Smooth muscle cell (in vitro differentiated cells): ENCODE measurements at regions not wholly inside any gene's neighbourhood (a gene's known extent, or its start where the extent isn't known, plus 50 kb on each side); places are given as distances from the start of the nearest gene placed in this dataset.

ENCODE experiments used
- DNase-seq: peaks from one replicate; lab custom pipeline; 2025; ENCODE audit not compliant: unreplicated experiment; lab: John Stamatoyannopoulos, UW
- H2AFZ ChIP-seq: fragments of 200-600 bp; sonication (generic); 2 replicates; pipeline ENCODE4 v1.6.0; 2016; ENCODE audit warnings: antibody characterized with exemption, low read depth, mild to moderate bottlenecking
- H3F3A ChIP-seq: fragments of 200-600 bp; sonication (generic); 2 replicates; pipeline ENCODE4 v1.6.0; 2017; ENCODE audit warnings: antibody characterized with exemption, low read depth
- H3K27ac ChIP-seq: fragments of 200-600 bp; sonication (generic); 2 replicates; pipeline ENCODE4 v1.5.1; 2016; ENCODE audit warnings: low read depth, mild to moderate bottlenecking
- H3K27me3 ChIP-seq: fragments of 200-600 bp; sonication (generic); 2 replicates; pipeline ENCODE4 v1.6.1; 2016; ENCODE audit warnings: low read depth, mild to moderate bottlenecking
- H3K36me3 ChIP-seq: fragments of 200-600 bp; sonication (generic); 2 replicates; pipeline ENCODE4 v1.5.1; 2016; ENCODE audit warnings: low read depth
- H3K4me1 ChIP-seq: fragments of 200-600 bp; sonication (generic); 2 replicates; pipeline ENCODE4 v1.5.1; 2016; ENCODE audit warnings: low read depth
- H3K4me2 ChIP-seq: fragments of 200-600 bp; sonication (generic); 2 replicates; pipeline ENCODE4 v1.6.0; 2016; ENCODE audit warnings: mild to moderate bottlenecking
- H3K4me3 ChIP-seq: fragments of 200-600 bp; sonication (generic); 2 replicates; pipeline ENCODE4 v1.5.1; 2016; ENCODE audit warnings: mild to moderate bottlenecking
- H3K79me2 ChIP-seq: fragments of 200-600 bp; sonication (generic); 2 replicates; pipeline ENCODE4 v1.6.0; 2016; ENCODE audit warnings: low read depth, mild to moderate bottlenecking
- H3K9ac ChIP-seq: fragments of 200-600 bp; sonication (generic); 2 replicates; pipeline ENCODE4 v1.6.0; 2016; ENCODE audit warnings: low read depth
- H3K9me3 ChIP-seq: fragments of 200-600 bp; sonication (generic); replicated peaks from 2 replicates; pipeline ENCODE4 v1.5.1; 2016; ENCODE audit warnings: low read depth
- H4K20me1 ChIP-seq: fragments of 200-600 bp; sonication (generic); 2 replicates; pipeline ENCODE4 v1.6.0; 2016; ENCODE audit warnings: low read depth
- WGBS: methylation state at CpG from one replicate; pipeline ENCODE4 v1.1.7; 2016; ENCODE audit warnings: low lambda C conversion rate; 5-methylcytosine and 5-hydroxymethylcytosine counted together
- TF ChIP-seq, protein P1 (sequence below): fragments of 200-600 bp; sonication (generic); IDR thresholded peaks from 2 replicates; pipeline ENCODE4 v1.5.1; 2017; ENCODE audit warnings: borderline replicate concordance, mild to moderate bottlenecking, antibody characterized with exemption; ENCODE audit not compliant: insufficient read depth, poor library complexity, severe bottlenecking

DNA sequence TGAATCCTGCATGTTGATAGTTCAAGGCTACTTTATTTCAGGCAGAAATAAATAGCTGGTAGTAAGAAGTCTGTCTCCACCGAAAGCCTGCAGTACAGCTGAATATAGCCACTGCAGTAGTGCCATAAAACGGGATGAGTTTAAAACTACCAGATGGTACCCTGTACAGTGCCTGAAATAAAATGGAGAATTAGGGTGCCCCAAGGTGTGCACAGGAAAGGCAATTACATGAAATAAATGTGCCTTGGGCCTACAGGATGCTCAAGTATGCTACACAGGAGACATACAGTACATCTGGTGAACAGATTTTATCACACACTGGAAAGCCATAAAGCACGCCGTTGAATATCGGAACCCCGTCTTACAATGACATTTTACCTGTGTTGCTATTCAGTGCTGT, 447.7 kb upstream of the HNRNPA3 start:
- H3K9me3 ChIP-seq, result no peaks in the 10 kb centered on the region
- no peak for DNase-seq
- no peak overlapping the region for H3K9ac ChIP-seq
- H4K20me1 ChIP-seq, result no peaks in the 10 kb centered on the region
- no peak overlapping the region for H3K4me2 ChIP-seq
- no peak overlapping the region for H3K4me3 ChIP-seq
- H3F3A ChIP-seq, result no peaks in the 10 kb centered on the region
- no peak overlapping the region for H3K27ac ChIP-seq
- peaks cover 5% of the 10 kb centered on the region for H3K4me1 ChIP-seq
- H3K27me3 ChIP-seq, result peaks cover 34% of the 10 kb centered on the region
- 95% methylated on average over 6 of the region's 6 CpGs for WGBS
- TF ChIP-seq, protein P1, sequence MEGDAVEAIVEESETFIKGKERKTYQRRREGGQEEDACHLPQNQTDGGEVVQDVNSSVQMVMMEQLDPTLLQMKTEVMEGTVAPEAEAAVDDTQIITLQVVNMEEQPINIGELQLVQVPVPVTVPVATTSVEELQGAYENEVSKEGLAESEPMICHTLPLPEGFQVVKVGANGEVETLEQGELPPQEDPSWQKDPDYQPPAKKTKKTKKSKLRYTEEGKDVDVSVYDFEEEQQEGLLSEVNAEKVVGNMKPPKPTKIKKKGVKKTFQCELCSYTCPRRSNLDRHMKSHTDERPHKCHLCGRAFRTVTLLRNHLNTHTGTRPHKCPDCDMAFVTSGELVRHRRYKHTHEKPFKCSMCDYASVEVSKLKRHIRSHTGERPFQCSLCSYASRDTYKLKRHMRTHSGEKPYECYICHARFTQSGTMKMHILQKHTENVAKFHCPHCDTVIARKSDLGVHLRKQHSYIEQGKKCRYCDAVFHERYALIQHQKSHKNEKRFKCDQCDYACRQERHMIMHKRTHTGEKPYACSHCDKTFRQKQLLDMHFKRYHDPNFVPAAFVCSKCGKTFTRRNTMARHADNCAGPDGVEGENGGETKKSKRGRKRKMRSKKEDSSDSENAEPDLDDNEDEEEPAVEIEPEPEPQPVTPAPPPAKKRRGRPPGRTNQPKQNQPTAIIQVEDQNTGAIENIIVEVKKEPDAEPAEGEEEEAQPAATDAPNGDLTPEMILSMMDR, result no peak
- no peak overlapping the region for H2AFZ ChIP-seq
- no peaks in the 10 kb centered on the region for H3K36me3 ChIP-seq
- no peaks in the 10 kb centered on the region for H3K79me2 ChIP-seq

DNA sequence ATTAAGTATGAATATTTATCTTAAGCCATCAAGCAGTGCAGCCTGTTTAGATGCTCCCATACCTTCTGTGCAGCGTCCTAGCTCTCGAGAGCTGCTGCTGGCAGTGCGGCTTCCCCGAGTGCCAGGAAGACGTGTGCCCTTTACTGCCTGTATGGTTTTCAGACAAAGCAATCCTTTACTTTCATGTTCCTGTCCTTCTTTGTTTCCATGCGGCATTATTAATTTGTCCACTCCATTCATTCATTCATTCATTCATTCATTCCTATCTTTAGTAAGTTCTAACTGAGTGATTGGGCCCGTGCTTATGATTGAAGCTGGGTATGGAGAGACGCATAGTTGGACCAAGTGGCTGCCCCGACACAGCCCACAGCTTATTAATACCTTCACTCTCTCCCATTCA, 446.6 kb upstream of the HNRNPA3 start:
- H3F3A ChIP-seq, result no peaks in the 10 kb centered on the region
- no peak overlapping the region for H3K9ac ChIP-seq
- no peak overlapping the region for H2AFZ ChIP-seq
- no peak overlapping the region for H3K4me3 ChIP-seq
- no peaks in the 10 kb centered on the region for H3K79me2 ChIP-seq
- peaks cover 28% of the 10 kb centered on the region for H3K27me3 ChIP-seq
- H3K4me1 ChIP-seq, result peaks cover 5% of the 10 kb centered on the region
- H3K36me3 ChIP-seq, result no peaks in the 10 kb centered on the region
- no peaks in the 10 kb centered on the region for H4K20me1 ChIP-seq
- no peak overlapping the region for H3K27ac ChIP-seq
- WGBS, result 94% methylated on average over 9 of the region's 9 CpGs
- H3K4me2 ChIP-seq, result no peak overlapping the region
- no peaks in the 10 kb centered on the region for H3K9me3 ChIP-seq
- TF ChIP-seq, protein P1, result no peak
- DNase-seq, result no peak

DNA sequence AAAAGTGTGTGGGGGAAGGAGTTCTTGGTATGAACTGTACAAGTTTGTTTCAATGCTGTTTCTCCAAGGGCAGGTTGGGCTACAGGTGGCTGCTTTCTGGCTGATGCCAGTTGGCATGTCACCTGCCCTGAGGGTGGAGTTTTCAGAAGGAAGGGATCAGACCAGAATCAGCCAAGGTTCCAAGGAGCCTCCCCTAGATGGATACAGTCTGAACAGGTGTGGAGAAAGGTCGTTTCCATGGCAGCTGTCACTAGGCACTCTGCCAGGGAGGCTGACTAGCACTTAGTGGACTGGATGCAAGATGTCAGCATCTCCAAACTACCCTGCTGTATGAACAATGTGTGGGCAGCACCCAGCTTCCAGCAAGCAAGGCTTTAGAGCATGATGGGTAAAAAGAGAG, 444.4 kb upstream of the HNRNPA3 start:
- Histone ChIP-seq H3K4me2 (no peak overlapping the region), H3K9me3 (no peaks in the 10 kb centered on the region), H3K79me2 (no peaks in the 10 kb centered on the region), H3F3A (no peaks in the 10 kb centered on the region), H2AFZ (no peak overlapping the region), H3K4me1 (peaks cover 1% of the 10 kb centered on the region), H3K36me3 (no peaks in the 10 kb centered on the region), H3K27me3 (peaks cover 11% of the 10 kb centered on the region), H3K4me3 (no peak overlapping the region), H3K9ac (no peak overlapping the region), H3K27ac (no peak overlapping the region), H4K20me1 (no peaks in the 10 kb centered on the region)
- 93% methylated on average over 1 of the region's 1 CpG for WGBS
- TF ChIP-seq, protein P1, result no peak
- DNase-seq, result no peak

DNA sequence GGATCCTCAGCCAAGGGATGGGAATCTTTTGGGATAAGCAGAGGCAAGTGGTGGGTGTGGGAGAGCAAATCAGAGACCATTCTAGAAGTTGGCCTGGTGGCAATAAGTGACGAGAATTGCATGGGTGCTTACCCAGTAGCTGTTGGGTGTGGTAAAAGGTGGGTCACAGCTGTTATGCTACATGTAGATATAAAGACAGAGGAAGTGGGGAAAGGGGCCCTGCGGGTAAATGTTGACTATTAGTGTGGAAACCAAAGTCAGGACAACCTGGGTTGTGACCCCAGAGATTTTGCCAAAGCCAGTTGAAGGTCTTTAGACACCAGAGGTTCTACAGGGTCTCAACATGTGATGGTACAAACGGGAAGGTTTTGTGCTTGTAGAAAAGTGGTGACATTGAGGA, 443.6 kb upstream of the HNRNPA3 start:
- no peak overlapping the region for H3K4me2 ChIP-seq
- no peak overlapping the region for H2AFZ ChIP-seq
- 79% methylated on average over 3 of the region's 3 CpGs for WGBS

More for the DNA sequence above, 443.6 kb upstream of the HNRNPA3 start:
- no peak overlapping the region for H3K4me3 ChIP-seq
- TF ChIP-seq, protein P1, result no peak
- no peak for DNase-seq
- H3K79me2 ChIP-seq, result no peaks in the 10 kb centered on the region
- H3K27ac ChIP-seq, result no peak overlapping the region
- no peaks in the 10 kb centered on the region for H4K20me1 ChIP-seq
- no peaks in the 10 kb centered on the region for H3K4me1 ChIP-seq
- no peaks in the 10 kb centered on the region for H3K36me3 ChIP-seq
- H3K9me3 ChIP-seq, result no peaks in the 10 kb centered on the region
- H3K9ac ChIP-seq, result no peak overlapping the region
- peaks cover 6% of the 10 kb centered on the region for H3K27me3 ChIP-seq
- no peaks in the 10 kb centered on the region for H3F3A ChIP-seq
